HepG2 (cell line): ENCODE measurements at regions not wholly inside any gene's neighbourhood (a gene's known extent, or its start where the extent isn't known, plus 50 kb on each side); places are given as distances from the start of the nearest gene placed in this dataset.

ENCODE experiments used
- ATAC-seq: fragments of 200-7000 bp; cut with Tn5 transposase; 3 replicates; pipeline ENCODE4 v1.9.1; 2020; ENCODE audit warnings: mild to moderate bottlenecking, moderate library complexity
- BruUV-seq: library from RNA; stranded (reverse); fragments of 400-500 nt; replicated peaks from 2 replicates; lab custom pipeline; 2021; lab: Mats Ljungman, UMichigan
- CTCF ChIA-PET: fragments of 300-600 bp; formaldehyde crosslinking; extraction: SDS; loops from one replicate; lab custom pipeline; 2021; ENCODE audit warnings: low total read pairs, inconsistent platforms, low intra/inter-chr PET ratio; lab: Yijun Ruan, JAX
- POLR2A ChIA-PET: fragments of 350-600 bp; sonication (Branson Sonifier 250); formaldehyde crosslinking; loops from one replicate; lab custom pipeline; 2020; ENCODE audit warnings: antibody characterized with exemption, inconsistent platforms; lab: Yijun Ruan, JAX
- DNase-seq: peaks from one replicate; pipeline ENCODE4 v3.0.0-alpha.2; 2015; ENCODE audit warnings: low spot score
- FAIRE-seq: peaks from 3 replicates; lab custom pipeline; 2011; peaks lifted over from hg19 to GRCh38; lab: Jason Lieb, UNC
- H2AFZ ChIP-seq: one replicate; pipeline ENCODE4 v1.6.1; 2011; ENCODE audit warnings: low read length, inconsistent platforms
- H3K27ac ChIP-seq: fragments of 300-600 bp; 3 replicates; pipeline ENCODE4 v1.8.0; 2011; ENCODE audit warnings: mixed run types, mild to moderate bottlenecking, mixed read lengths, low read length, inconsistent platforms; ENCODE audit not compliant: insufficient read depth; ENCODE audit errors: extremely low read length
- H3K27me3 ChIP-seq, 2 experiments: fragments of 200-600 bp in 1 of 2; 2 replicates in 1 of 2; 3 replicates in 1 of 2; pipeline versions ENCODE4 v1.6.0 to v1.8.0; 2011; ENCODE audit warnings: low read length in 2 of 2, mild to moderate bottlenecking in 2 of 2, moderate library complexity in 2 of 2, inconsistent platforms in 1 of 2; ENCODE audit not compliant: insufficient read depth in 2 of 2, control insufficient read depth in 1 of 2
- H3K36me3 ChIP-seq, 2 experiments: fragments of 200-600 bp in 1 of 2; replicated peaks in 1 of 2; 2 replicates in 1 of 2; 3 replicates in 1 of 2; pipeline versions ENCODE4 v1.5.1 to v1.8.0; 2011; ENCODE audit warnings: low read length in 2 of 2, inconsistent platforms in 1 of 2; ENCODE audit not compliant: insufficient read depth in 2 of 2, control insufficient read depth in 1 of 2
- H3K4me1 ChIP-seq: 2 replicates; pipeline ENCODE4 v1.5.1; 2012; ENCODE audit warnings: low read length, inconsistent platforms; ENCODE audit not compliant: insufficient read depth
- H3K4me2 ChIP-seq: 2 replicates; pipeline ENCODE4 v1.6.0; 2011; ENCODE audit warnings: low read depth, low read length, inconsistent platforms
- H3K4me3 ChIP-seq, 3 experiments: fragments of 200-600 bp in 1 of 3; sonication (generic), shearing (Covaris generic) in 1 of 3; replicated peaks in 1 of 3; 2 replicates each; pipeline ENCODE4 v1.5.1; 2011 to 2016; ENCODE audit warnings: low read length in 3 of 3, inconsistent platforms in 2 of 3, low read depth in 2 of 3, mild to moderate bottlenecking in 2 of 3, control low read depth in 1 of 3, mixed read lengths in 1 of 3; ENCODE audit not compliant: insufficient read depth in 1 of 3
- H3K79me2 ChIP-seq: one replicate; pipeline ENCODE4 v1.6.1; 2011; ENCODE audit warnings: low read length, inconsistent platforms; ENCODE audit not compliant: insufficient read depth
- H3K9ac ChIP-seq: 2 replicates; pipeline ENCODE4 v1.6.0; 2011; ENCODE audit warnings: mild to moderate bottlenecking, low read depth, low read length, inconsistent platforms; ENCODE audit not compliant: insufficient read depth
- H3K9me3 ChIP-seq: 2 replicates; pipeline ENCODE4 v1.5.1; 2012; ENCODE audit warnings: mild to moderate bottlenecking, low read length
- H4K20me1 ChIP-seq: 2 replicates; pipeline ENCODE4 v1.6.0; 2011; ENCODE audit warnings: inconsistent platforms, mild to moderate bottlenecking, low read length, moderate library complexity; ENCODE audit not compliant: insufficient read depth
- CREB1 ChIP-seq, 2 experiments: fragments of 450-650 bp in 1 of 2; IDR thresholded peaks; 2 replicates each; pipeline ENCODE4 v1.6.1; 2016 to 2017; ENCODE audit warnings: control low read depth in 1 of 2, mild to moderate bottlenecking in 1 of 2, missing compliant biosample characterization in 1 of 2, missing genetic modification characterization in 1 of 2
- ELF1 ChIP-seq: sonication (generic); formaldehyde crosslinking; IDR thresholded peaks from 2 replicates; pipeline ENCODE4 v1.4.0; 2020; ENCODE audit warnings: missing genetic modification reagents
- KLF9 ChIP-seq: IDR thresholded peaks from 2 replicates; pipeline ENCODE4 v1.6.1; 2016; ENCODE audit warnings: low read depth
- MNT ChIP-seq: fragments of 450-650 bp; IDR thresholded peaks from 2 replicates; pipeline ENCODE4 v1.6.1; 2016
- PRDM15 ChIP-seq: sonication (generic); formaldehyde crosslinking; IDR thresholded peaks from 2 replicates; pipeline ENCODE4 v1.4.0; 2020; ENCODE audit warnings: missing genetic modification reagents
- RFX5 ChIP-seq: IDR thresholded peaks from 2 replicates; pipeline ENCODE4 v1.6.1; 2011; ENCODE audit warnings: low read depth, low read length, improper control_type of control experiment
- SMAD1 ChIP-seq: sonication (generic); formaldehyde crosslinking; IDR thresholded peaks from 2 replicates; pipeline ENCODE4 v1.4.0; 2020; ENCODE audit warnings: missing genetic modification reagents, low read depth, mild to moderate bottlenecking, borderline replicate concordance
- TBX3 ChIP-seq: fragments of 450-650 bp; IDR thresholded peaks from 2 replicates; pipeline ENCODE4 v1.6.1; 2017; ENCODE audit warnings: antibody characterized with exemption, mild to moderate bottlenecking, inconsistent platforms, borderline replicate concordance
- ZNF513 ChIP-seq: sonication (generic); formaldehyde crosslinking; conservative IDR thresholded peaks from 2 replicates; pipeline ENCODE4 v1.5.0; 2020; ENCODE audit warnings: missing genetic modification reagents
- ZNF646 ChIP-seq: sonication (generic); formaldehyde crosslinking; IDR thresholded peaks from 2 replicates; pipeline ENCODE4 v1.9.0; 2021; ENCODE audit warnings: mild to moderate bottlenecking, missing genetic modification reagents
- WGBS: methylation state at CpG from one replicate; pipeline ENCODE4 v1.1.6; 2017; ENCODE audit warnings: low lambda C conversion rate; 5-methylcytosine and 5-hydroxymethylcytosine counted together
- in situ Hi-C: cut with HindIII; loops from 2 replicates; pipeline ENCODE4 v1.10.0; 2017; ENCODE audit warnings: low pct_unique_long_range_greater_than_20kb; ENCODE audit not compliant: extremely low pct_ligation_motif_present
- intact Hi-C: fragments of 100-400 bp; cut with micrococcal nuclease; formaldehyde crosslinking; loops from one replicate; pipeline ENCODE4 v1.10.0; 2022; ENCODE audit not compliant: unreplicated experiment

- TF ChIP-seq ZNF646 (peak; percentile 37; the same call in 1 of the 2 replicates), KLF9 (CRISPR knock-in tag) (no peak), CREB1 (IDR thresholded peaks at IDR 0.05) (peak; percentile 41; the same call in 1 of the 2 replicates), CREB1 (CRISPR knock-in tag; IDR thresholded peaks at IDR 0.05) (no peak)
Observed at GRCh38 chr16:86180780-86181179, 281.8 kb downstream of the IRF8 start (continued).

- ChIA-PET POLR2A (no interaction called here), CTCF (no interaction called here)
- Histone ChIP-seq H3K36me3 (no peaks in the 10 kb centered on the region), H3K27ac (no peak overlapping the region), H2AFZ (no peak overlapping the region), H4K20me1 (no peaks in the 10 kb centered on the region), H3K79me2 (no peaks in the 10 kb centered on the region), H3K4me3 (no peak overlapping the region), H3K9ac (no peak overlapping the region), H3K9me3 (no peaks in the 10 kb centered on the region), H3K4me2 (no peak overlapping the region), H3K4me1 (no peaks in the 10 kb centered on the region), H3K27me3 (peaks cover 0 to 21% of the 10 kb centered on the region in 2 experiments; a peak in 3 of 5 replicates)
- FAIRE-seq (no peak), DNase-seq (no peak), ATAC-seq (no peak)
- intact Hi-C loops (no loop called here), in situ Hi-C loops (no loop called here)
- WGBS, result 60% methylated on average over 5 of the region's 15 CpGs
- BruUV-seq, result no TSS peak
- no peak for TF ChIP-seq ZNF513 (CRISPR knock-in tag)
- TF ChIP-seq PRDM15, result no peak
- TF ChIP-seq TBX3, result no peak
- no peak for TF ChIP-seq ELF1
- no peak for TF ChIP-seq SMAD1
- peak; percentile 77 for TF ChIP-seq MNT
- no peak for TF ChIP-seq RFX5
Observed at GRCh38 chr16:86181526-86181925, 282.6 kb downstream of the IRF8 start.
